ENCODE measurements at regions not wholly inside any gene's neighbourhood (a gene's known extent, or its start where the extent isn't known, plus 50 kb on each side); places are given as distances from the start of the nearest gene placed in this dataset.

DNA sequence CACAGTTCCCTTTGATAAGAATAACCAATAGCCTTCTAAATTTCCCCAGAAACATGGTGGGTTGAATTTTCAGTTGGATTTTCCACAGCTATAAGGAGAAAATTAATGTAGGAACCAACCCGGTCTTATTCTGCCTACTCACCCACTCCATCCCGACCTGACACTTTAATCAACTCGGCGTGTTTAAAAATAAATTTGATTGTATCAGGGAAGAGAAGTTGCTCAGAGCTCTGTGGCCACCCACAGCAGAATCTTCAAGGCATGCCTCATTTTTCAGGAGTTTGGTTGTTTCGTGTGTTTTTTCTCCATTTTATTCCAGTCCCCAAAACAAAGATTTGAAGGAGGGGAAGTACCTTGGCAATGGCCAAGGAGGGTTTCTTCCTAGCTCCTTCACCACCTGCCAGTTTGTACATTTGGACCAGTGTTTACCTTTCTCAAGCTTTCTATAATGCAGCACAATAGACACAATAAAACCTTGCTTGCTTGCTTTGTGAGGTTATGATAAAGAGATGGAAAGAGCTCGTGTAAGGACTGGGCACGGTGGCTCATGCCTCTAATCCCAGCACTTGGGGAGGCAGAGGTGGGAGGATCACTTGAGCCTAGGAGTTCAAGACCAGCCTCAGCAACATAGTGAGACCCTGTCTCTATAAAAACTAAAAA lies 297.2 kb upstream of the JARID2 start:
- TF ChIP-seq, protein P1, sequence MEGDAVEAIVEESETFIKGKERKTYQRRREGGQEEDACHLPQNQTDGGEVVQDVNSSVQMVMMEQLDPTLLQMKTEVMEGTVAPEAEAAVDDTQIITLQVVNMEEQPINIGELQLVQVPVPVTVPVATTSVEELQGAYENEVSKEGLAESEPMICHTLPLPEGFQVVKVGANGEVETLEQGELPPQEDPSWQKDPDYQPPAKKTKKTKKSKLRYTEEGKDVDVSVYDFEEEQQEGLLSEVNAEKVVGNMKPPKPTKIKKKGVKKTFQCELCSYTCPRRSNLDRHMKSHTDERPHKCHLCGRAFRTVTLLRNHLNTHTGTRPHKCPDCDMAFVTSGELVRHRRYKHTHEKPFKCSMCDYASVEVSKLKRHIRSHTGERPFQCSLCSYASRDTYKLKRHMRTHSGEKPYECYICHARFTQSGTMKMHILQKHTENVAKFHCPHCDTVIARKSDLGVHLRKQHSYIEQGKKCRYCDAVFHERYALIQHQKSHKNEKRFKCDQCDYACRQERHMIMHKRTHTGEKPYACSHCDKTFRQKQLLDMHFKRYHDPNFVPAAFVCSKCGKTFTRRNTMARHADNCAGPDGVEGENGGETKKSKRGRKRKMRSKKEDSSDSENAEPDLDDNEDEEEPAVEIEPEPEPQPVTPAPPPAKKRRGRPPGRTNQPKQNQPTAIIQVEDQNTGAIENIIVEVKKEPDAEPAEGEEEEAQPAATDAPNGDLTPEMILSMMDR (conservative IDR thresholded peaks at IDR 0.05; ENCODE audit: low read length), result no peak
- TF ChIP-seq EZH2phosphoT487 (IDR thresholded peaks at IDR 0.05; ENCODE audit: borderline replicate concordance, low read depth, low read length), result no peak
